Erythroblast (primary cell): ENCODE measurements at regions not wholly inside any gene's neighbourhood (a gene's known extent, or its start where the extent isn't known, plus 50 kb on each side); places are given as distances from the start of the nearest gene placed in this dataset.

Source experiments
- GATA1 ChIP-seq: IDR thresholded peaks from 2 replicates; pipeline ENCODE4 v1.6.1; 2011; ENCODE audit warnings: low read depth, mild to moderate bottlenecking, control low read depth, low read length, moderate library complexity
- POLR2A ChIP-seq: IDR thresholded peaks from 2 replicates; pipeline ENCODE4 v1.6.1; 2011; ENCODE audit warnings: mild to moderate bottlenecking, low read length

- TF ChIP-seq POLR2A (no peak), GATA1 (no peak)
Measured at GRCh38 chr7:85974176-85974575, 669.5 kb upstream of the GRM3 start.
